NCI-H510A (cell line): ENCODE measurements at regions not wholly inside any gene's neighbourhood (a gene's known extent, or its start where the extent isn't known, plus 50 kb on each side); places are given as distances from the start of the nearest gene placed in this dataset.

Experiments
- DNase-seq: peaks from one replicate; lab custom pipeline; 2025; lab: John Stamatoyannopoulos, UW

DNA sequence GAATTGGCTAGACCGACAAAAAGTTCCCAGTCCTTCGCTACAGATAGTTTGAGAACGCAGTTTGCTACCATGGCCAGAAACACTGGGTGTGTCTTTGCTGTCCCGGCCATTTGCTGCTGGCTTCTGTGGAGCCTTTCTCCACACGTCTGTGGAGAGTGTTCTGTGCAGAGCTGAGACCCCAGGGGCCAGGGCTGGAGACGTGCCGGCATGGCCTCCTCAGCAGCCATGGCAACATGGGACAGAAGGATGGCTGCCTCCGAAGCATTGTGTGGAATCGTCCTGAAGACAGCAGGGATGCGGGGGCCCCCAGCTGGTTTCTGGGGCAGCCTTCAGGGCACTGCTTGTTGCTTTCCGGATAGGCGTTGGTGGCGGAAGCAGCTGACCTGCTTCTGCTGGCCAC is 142.8 kb downstream of the GADD45G start:
- no peak for DNase-seq

DNA sequence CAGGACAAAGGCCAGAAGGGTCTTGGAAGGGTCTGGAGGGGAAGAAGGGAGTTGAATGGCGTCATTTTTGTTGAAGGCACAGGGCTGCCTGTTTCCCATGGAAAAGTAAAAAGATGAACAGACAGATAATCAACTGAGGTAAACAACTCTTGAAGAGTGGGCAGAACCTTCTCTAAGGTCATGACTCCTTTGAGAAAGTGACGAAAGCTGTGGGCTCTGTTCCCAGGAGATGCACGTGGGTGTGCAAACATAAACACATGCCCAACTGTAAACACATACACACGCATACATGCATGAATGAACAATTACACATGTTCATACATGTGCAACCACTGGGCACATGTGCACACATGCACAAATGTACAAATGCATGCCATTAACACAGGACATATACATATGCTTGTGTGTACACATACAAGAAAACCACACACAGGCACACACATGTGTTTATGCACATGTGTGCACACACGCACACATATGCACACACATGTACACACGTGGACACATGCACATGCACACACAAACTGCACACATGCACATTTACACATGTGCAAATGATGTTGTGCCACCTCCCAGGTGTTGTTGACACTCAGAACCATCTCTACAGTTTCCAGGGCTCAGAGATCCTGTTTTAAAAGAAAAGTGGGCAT is 143.3 kb downstream of the GADD45G start:
- DNase-seq: no peak

DNA sequence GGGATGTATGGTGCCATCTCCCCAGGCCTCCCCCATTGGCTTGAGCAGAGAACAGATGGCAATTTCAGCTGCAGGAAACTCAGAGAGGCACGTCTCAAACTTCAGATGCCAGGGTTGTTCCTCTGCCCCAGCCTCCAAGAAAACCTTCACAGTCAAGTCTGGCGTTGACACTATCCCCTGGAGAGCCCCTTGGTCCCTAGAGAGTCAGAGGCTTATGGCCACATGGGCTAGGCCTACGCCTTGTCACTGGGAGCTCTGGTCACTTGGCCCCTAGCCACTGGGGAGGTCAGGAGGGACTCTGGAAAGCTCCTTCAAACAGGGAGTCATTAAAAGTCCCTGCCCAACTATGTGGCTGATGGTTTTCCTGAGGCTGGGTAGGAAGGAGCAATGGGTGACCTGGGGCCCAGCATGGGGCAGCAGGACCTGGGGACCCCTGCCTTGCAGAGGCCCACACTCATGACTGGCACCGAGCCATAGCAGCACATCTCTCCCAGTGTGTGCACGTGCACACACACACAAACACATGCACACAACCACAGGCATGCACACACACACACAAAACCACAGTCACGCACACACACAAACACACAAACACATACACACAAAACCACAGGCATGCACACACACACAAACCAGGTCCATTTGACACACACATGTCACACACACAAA is 144.2 kb downstream of the GADD45G start:
- DNase-seq: no peak

DNA sequence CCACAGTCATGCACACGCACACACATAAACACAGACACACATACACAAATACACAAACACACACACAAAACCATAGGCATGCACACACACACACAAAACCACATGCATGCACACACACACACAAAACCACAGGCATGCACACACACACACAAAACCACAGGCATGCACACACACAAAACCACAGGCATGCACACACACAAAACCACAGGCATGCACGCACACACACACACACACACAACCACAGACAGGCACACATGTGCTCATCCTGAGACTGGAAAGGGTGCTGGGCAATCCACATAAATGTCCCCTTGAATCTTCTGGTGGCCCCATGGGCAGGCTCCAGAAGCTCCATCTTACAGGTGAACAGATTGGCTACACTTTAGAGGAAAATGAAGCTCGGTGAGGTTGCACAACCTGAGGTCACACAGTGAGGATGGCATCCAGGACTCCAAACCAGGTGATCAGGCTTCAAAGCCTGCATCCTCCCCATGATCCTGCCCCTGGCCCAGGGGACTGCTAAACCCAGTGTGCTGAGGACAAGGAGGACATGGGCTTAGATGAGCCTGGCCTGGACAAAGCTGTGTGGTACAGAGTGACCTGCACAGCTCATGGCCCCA is 144.8 kb downstream of the GADD45G start:
- DNase-seq: no peak

DNA sequence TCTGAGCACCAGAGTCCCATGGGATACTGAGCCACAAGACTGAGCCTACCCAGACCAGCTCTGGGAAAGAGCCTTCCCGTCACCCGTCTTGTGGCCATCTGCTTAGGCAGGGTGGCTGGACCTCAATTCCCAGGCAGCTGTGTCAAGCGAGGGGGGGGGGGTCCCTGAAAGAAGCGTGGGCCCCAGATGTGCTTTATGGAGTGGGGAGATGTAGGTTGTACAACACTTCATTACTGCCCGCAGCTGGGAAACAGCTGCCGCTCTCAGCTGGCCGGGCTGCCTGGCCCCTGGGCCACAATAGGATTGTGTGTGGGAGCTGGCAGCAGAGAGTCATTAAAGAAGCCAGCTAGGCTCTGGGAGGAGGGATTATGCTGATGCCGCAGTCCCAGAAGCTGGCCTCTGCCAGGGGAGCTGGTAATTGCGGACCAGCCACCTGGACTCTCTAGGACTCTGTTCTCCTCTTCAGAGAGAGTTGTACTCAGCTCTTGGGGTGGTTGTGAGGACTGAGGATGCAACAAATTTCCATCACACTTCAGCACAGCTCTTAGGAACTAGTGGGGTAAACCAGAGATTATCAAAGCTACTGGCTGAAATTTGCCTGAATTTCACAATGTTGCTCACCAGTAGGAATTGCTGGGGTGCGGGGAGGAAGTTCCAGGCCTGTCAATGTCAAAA is 145.4 kb downstream of the GADD45G start:
- peak; percentile 62 for DNase-seq

DNA sequence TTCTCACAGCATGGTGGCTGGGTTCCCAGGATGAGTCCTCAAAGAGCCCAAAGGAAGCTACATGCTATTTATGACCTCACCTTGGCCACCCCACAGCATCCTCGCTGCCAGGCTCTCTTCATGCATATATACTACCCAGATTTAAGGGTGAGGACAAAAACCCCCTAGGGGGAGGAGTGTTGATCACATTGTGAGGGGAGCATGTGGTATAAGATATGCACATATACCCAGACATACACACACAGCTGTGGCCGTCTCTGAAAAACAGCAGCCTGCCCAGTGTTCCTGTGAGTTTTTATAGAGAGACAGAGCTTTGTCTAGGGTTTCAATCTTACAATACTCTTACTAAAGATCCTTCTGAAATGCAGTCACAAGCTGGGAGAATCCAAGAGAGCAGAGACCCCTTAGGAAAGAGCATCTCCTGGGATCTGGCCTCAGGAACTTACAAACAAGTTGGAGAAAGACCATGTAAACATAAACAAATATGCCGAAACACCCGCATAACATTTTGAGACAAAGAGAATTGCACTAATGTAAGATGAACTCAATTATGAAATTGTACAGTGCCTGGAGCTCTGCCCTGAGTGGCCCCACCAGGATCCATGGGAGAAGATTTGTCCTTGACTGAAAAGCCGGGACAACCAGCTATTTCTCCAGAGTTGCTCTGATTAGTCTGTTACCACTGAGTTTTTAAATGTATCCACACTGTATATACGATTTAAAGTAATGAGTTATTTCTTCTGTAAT is 146.4 kb downstream of the GADD45G start:
- no peak for DNase-seq

DNA sequence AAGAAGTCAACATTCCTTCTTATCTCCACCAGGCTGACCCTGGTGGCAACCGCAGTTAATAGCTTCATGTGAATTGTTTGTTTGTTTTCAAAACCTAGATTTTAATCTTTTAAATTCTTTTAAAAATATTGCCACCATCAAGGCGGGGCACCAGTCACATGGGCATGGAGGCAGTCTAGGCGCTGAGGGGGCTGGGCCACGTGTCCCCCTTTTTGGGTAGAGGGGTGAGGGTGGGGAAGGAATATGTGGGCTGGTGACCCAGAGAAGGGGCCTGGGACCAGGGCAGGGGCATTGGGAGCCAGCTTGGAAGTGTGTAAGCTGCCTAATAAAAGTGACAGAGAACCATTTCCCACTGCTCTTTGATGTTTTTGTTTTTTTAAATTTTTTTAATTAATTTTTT is 147.3 kb downstream of the GADD45G start:
- no peak for DNase-seq

DNA sequence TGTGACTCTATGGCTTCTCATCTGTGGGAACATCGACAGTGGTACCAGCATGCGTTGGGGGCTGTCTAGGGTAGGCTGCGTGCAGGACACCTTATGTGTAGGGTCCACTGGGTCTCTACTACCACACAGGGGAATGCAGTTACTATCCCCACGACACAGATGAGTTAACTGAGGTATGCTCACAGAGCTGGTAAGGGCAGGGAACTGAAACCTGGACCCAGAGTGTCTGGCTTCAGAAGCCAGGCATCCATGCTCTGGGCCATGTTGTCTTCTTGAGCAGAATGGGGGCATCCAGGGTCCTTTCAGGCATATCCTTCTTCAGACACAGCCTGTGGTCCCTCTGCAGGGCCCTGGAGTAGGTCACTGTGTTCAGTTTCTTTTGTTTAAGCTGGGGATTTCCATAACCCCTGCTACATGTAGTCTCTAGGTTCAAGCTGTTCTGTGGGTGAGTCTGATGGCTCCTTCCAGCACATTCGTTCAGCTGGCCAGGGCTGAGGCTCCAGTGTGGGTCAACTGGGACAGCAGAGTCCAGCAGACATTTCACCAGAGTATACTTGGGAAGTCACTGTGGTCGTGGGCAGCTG is 148.8 kb downstream of the GADD45G start:
- no peak for DNase-seq

DNA sequence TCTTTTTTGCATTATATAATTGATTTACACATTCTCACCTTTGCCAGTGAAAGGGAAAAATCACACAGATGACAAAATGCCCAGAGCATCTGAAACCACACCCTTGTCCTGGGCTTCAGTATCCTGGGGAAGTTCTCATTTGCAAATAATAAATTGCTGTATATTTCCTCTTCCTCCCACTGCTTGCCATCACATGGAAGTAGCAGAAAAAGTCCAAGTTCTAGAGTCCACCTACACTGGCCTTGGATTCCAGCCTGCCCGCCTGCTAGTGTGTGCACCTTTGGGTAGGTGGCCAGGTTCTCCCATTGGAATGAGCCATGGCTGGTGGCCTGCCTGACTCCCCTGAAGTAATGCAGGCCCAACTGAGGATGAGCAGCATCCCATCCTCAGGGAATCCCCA is 149.4 kb downstream of the GADD45G start:
- no peak for DNase-seq

DNA sequence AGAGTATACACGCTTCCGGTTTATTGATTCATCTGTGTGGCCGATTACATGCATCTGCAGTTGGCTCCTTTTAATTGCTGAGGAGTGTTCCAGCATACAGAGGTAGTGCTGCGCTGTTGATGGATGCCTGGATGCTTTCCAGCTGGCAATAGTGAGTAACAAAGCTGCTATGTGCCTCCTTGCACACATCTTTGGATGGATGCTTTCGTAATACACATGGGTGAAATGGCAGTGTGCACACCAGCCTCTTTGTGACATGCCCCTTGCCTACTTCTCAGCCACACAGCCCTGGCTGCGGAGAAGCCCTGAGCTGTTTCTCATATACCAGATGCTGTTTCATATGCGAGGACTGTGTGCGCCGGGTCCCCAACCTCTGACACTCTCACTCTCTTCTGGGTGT is 151.0 kb downstream of the GADD45G start:
- DNase-seq: no peak

DNA sequence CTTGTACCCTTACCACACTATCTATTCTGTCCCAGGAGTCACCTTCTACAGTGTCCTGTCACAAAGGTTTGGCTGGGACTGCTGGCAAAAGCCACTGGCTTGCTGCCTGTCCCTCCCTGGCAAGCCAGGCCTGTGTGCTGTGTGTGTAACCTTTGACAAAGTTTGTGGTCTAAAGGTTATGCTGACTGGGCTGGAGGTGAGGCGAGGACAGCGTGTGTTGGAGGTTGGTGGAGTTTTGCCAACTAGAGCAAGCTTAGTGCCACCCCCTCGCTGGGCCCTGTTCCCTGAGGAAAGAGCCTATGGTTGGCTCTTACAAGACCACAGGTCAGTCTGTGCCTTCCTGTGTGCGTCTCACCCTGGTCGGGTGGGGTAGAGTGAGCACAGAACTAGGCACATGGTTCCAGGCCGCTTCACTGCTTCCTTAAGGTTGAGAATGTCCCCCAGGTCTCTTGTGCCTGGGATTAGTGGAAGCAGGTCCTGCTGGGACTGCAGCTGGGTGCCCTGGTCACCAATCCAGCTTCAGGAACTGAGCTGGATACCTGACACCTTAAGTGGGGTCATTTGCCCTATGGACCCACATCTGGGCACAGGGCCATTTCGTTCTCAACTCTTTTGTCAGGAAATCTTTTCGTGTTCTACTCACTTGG is 152.2 kb downstream of the GADD45G start:
- no peak for DNase-seq

DNA sequence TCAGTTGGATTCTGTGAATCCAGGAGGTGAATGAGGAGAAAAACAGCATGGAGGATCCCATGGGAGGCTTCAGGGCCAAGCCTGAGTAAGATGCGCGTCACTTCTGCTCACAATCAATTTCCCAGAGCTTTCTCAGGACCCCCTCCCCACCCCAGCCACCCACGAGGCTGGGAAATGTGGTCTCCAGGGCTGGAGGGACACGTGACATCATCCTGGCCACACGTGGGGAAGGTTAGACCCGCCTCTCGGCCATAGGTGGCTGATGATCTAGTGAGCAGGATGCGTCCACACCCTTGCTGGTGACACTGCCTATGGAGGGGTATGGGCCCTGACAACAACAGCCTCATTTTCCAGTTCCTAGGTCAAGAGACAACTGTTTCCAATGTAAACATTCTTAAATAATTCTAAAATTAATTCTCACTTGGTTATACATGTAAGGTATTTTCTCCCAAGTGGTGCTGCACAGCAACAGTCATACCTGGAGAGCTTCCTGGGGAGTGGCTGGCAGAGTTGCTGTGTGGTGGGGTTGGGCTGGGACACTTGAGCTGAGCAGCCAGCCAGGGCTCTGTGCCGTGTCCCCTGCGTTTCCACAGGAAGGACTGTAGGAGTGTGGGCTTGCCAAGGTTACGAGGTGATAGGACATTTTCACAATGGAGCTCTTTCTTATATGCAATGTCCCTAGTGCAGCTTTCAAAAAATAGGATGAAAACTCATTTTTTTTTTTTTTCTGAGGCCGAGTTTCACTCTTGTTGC is 153.1 kb downstream of the GADD45G start:
- no peak for DNase-seq

DNA sequence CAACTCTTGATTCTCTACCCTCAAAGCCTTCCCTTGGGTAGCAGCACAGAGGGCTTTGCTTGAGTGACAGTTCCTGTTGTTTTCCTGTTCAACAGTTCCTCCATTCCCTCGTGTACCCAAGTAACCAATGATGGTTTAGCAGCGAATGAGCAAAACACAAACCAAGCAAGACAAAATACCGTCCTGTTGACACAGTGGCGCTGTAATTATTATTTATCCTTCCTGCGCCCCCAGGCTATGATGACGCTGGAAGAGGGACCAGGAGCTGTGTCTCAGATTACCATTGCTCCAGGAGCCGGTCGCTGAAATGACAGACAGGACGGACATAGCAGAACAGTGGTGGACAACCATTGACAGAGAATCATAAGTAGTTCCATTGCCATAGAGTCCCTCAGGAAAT is 154.8 kb downstream of the GADD45G start:
- peak; percentile 73 for DNase-seq

DNA sequence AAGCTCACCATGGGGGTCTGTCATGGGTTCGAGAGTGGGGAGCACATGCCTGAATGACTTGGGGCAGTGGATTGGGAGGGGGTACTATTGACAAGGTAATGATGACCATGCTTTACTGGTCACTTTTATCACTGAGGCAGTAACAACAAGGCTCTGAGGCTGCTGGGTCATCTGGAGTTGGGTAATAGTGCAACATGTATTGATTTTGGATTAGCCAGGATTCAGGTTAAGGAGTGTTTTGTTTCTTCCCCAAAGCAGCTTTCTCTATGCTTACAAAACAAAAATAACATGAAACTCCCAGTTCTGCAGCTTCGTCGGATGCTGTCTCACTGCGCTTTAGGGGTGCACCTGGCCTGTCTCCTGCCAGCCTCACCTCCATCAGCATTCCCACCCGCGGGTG is 155.3 kb downstream of the GADD45G start:
- DNase-seq: no peak

DNA sequence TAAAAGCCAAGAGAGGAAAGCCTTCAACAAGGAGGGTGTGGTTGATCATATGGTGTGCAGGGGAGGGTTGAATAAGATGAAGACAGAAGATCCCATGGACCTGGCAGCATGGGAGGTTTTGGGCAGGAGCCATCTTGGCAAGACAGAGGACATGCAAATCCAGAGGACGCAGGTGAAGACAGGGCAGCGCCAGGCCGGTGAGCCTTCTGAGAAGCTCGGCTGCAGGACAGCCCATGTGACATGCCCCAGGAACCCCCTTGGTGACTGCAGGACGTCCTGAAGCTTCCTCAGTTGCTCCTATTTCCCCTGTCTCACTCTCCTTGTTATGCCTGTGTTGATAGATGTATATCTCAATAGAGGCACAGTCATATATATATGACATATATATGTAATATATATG is 159.4 kb downstream of the GADD45G start:
- DNase-seq: no peak

DNA sequence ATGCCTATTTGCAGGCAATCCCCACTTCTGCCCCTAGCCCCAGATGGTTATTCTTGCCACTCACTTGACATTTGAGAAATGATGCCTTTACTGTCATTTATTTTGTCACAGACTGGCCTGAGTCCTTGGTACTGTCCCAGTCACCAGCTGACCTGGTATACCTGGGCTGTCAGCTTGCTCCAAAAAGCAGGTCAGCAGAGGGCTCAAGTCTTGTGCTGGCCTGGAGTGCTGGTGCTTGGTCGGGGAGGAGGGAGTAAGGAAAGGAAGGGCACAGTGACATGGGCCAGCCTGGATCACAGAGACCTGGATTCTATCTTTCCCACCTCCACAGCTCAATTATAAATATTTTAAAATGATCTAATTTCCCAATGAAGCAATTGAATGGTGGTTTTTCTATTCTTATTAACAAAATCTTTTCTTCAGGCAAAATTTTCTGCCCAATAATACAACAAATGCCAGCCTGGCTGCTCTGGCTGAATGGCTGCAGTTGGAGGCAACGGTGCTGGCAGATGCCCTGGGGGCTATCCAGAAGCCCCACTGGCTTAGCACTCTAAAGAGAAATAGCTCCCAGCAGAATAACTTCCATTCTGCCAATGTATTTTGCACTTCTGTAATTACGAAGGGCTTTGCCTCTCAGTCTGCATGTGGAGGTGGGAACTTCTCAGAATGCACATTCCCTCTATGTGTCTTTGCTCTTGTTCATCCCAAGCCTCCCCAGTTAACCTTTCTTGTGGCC is 160.6 kb downstream of the GADD45G start:
- no peak for DNase-seq

DNA sequence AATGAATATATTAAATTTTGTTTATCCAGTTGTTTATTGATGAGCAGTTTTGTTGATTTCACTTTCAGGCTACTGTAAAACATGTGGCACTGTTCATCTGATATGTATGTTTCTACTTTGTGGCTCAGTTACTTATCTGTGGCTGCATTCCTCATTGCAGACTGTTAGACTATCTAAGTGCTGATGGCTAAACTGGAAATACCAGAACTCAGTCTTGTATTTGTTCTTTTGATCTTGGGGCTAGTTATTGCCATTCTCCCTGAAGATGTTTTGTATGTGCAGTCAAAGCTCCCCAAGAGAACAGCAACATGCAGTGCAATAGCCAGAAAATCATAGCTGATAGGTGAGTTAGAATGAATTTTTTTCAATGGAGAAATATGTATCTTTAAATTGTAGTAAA is 162.2 kb downstream of the GADD45G start:
- DNase-seq: no peak

DNA sequence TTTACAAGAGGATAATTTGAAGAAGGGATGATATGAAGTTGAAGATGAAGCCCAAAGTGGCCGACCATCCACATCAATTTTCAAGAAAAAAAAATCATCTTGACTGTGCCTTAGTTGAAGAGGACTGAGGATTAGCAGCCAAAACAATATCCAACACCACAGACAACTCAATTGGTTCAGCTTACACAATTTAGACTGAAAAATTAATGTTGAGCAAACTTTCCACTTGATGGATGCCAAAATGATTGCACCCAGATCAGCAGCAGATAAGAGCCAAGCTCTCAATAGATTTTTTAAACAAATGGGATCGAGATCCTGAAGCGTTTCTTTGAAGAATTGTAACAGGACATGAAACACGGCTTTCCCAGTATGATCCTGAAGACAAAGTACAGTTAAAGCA is 163.2 kb downstream of the GADD45G start:
- no peak for DNase-seq

DNA sequence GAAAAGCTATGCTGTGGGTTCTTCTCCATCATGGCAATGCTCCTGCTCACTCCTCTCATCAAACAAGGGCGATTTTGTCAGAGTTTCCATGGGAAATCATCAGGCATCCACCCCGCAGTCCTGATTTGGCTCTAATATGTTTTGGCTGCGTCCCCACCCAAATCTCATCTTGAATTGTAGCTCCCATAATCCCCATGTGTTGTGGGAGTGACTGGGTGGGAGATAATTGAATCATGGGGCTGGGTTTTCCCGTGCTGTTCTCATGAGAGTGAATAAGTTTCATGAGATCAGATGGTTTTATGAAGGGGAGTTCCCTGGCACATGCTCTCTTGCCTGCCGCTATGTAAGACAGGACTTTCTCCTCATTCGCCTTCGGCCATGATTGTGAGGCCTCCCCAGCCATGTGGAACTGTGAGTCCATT is 163.8 kb downstream of the GADD45G start:
- no peak for DNase-seq
